ENCODE measurements at regions not wholly inside any gene's neighbourhood (a gene's known extent, or its start where the extent isn't known, plus 50 kb on each side); places are given as distances from the start of the nearest gene placed in this dataset.
"Not testable (repeated sequence)": the region's sequence is repeated elsewhere in the genome, so short reads cannot be mapped to it uniquely, and the experiment has no call there.

DNA sequence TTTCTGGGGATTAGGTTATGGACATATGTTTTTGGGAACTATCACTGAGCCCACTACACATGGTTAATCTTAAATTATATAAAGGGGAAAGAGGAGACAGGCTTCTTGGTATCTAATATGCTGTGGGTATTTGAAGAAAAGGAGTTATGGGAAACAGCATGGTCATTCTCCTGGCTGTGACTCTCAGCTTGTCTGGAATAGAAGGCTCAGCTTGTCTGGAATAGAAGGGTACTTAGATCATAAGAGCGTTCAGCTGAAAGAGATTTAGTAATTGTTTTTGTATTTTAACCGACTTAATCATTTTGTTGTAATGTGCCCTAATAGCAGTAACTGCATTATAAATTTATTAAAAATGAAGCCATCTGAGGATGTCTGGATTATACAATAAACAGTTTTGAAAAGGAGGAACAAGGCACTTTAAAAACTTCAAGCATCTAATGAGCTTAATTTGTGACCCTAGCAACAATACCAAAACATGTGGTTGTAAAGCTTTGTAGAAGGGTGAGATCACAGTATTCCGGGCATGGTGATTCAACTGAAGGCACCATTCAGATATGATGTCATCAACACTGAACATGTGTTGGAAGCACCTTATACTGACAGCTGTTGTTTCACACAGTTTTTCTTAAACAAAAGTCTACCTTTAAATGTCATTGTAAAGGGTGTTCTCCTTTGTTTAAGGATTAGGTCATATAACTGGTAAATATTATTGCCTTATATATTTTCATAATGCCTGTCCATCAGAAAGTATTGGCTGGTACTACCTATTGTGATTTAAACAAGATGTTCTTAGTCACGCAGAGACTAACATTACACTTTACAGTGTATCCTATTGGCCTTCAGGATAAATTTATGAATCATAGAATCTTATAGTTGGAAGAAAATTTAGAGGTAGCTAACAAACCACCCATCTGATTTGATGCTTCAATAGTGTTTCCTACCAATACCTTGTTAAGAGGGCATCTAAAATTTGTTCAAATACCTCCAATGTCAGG is 2174.1 kb upstream of the WWC1 start:
- POLR2A ChIA-PET: no interaction called here
- Mint-ChIP-seq H3K4me1 (ENCODE audit: low read depth) (no peaks in the 10 kb centered on the region), H3K9me3 (peaks cover 8% of the 10 kb centered on the region), H3K4me3 (no peak overlapping the region), H3K27ac (no peak overlapping the region), H3K36me3 (no peaks in the 10 kb centered on the region), H3K27me3 (no peaks in the 10 kb centered on the region)
- intact Hi-C loops (cut with micrococcal nuclease): no loop called here
- no peak for DNase-seq
- CTCF ChIA-PET: no interaction called here

DNA sequence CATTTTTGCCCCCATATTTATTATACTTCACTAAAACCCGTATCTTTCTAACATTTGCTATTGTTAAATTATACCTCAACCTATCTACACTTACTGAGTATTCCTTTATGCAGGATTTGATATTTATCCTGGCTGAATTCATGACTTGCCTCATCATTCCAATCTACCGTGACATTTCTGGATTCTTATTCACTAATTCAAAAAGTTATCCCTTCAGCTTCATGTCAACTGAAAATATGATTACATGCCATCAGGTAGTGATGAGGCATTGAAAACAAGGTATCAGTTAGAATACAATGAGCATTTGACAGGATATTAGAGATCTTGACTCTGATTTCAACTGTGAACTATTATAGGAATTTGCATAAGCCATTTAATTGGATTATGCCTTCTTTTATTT is 2171.9 kb upstream of the WWC1 start:
- Mint-ChIP-seq H3K36me3 (no peaks in the 10 kb centered on the region), H3K27me3 (no peaks in the 10 kb centered on the region), H3K9me3 (peaks cover 12% of the 10 kb centered on the region), H3K4me1 (ENCODE audit: low read depth) (no peaks in the 10 kb centered on the region), H3K27ac (no peak overlapping the region), H3K4me3 (no peak overlapping the region)
- ChIA-PET CTCF (no interaction called here), POLR2A (no interaction called here)
- DNase-seq: no peak
- intact Hi-C loops (cut with micrococcal nuclease): no loop called here

DNA sequence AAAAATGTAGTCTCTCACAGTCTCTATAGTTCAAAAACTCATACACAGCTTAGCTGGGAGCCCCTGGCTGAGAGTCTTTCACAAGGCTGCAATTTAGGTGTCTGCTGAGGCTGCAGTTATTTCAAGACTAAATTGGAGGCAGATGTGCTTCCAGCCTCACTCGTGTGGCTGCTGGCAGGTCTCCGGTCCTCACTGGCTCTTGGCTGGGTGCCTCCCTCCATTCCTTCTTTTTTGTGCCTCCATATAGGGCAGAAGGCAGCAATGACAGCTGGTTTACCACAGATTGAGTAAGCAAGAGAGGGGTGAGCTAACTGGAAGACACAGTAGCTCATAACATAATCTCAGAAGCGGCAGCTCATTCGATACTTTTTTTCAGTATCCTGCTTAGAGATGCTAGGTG is 2167.7 kb upstream of the WWC1 start:
- intact Hi-C loops (cut with micrococcal nuclease): no loop called here
- peaks cover 2% of the 10 kb centered on the region for H3K36me3 Mint-ChIP-seq
- ChIA-PET POLR2A (no interaction called here), CTCF (no interaction called here)
- DNase-seq: no peak
- H3K4me1 Mint-ChIP-seq (ENCODE audit: low read depth): no peaks in the 10 kb centered on the region
- no peaks in the 10 kb centered on the region for H3K27me3 Mint-ChIP-seq
- no peak overlapping the region for H3K4me3 Mint-ChIP-seq
- H3K9me3 Mint-ChIP-seq: peaks cover 14% of the 10 kb centered on the region
- H3K27ac Mint-ChIP-seq: no peak overlapping the region

DNA sequence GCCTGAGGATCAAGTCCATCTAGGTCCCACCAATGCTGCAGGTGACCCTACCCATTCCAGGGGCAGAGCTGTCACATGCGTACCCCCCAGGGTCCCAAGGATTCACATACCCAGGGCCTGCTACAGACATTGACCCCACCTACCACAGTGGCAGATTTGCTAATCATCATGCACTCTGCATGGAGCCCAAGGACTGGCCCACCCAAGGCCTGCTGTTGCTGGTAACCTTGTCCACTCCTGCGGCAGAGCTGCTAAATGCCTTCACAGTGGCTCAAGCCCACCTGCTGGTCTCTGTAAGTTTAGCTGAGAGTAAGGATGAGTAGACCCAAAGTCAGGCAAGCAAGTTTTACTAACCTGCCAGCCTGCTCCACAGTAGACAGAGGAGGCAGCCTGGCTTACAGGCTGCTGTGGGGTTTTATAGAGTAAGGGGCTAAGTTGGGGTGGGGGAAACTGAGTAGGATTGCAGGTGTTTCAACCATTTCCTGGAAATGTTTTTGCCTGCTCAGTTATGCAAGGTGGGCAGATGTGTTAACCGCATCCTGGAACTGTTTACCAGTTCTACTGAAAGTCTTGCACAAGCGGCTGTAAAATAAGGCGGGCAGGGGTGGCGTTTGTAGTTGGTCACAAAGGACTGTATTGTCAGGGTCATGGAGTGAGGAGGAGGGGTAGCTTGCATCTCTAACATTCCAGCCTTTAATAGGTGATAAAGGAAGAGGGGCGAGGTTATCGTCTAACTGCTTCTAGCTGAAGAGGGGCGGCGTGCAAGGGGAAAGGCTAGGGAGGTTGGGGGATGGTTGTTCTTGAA is 2163.5 kb upstream of the WWC1 start:
- H3K27me3 Mint-ChIP-seq: no peaks in the 10 kb centered on the region
- no peak overlapping the region for H3K4me3 Mint-ChIP-seq
- CTCF ChIA-PET: no interaction called here
- POLR2A ChIA-PET: no interaction called here
- H3K27ac Mint-ChIP-seq: no peak overlapping the region
- no peak for DNase-seq
- H3K36me3 Mint-ChIP-seq: peaks cover 2% of the 10 kb centered on the region
- intact Hi-C loops (cut with micrococcal nuclease): no loop called here
- no peaks in the 10 kb centered on the region for H3K4me1 Mint-ChIP-seq (ENCODE audit: low read depth)
- H3K9me3 Mint-ChIP-seq: peaks cover 11% of the 10 kb centered on the region

DNA sequence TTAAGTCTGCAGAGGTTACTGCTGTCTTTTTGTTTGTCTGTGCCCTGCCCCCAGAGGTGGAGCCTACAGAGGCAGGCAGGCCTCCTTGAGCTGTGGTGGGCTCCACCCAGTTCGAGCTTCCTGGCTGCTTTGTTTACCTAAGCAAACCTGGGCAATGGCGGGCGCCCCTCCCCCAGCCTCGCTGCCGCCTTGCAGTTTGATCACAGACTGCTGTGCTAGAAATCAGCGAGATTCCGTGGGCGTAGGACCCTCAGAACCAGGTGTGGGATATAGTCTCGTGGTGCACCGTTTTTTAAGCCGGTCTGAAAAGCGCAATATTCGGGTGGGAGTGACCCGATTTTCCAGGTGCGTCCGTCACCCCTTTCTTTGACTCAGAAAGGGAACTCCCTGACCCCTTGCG is 2146.3 kb upstream of the WWC1 start:
- H3K36me3 Mint-ChIP-seq; H3K4me1 Mint-ChIP-seq (ENCODE audit: low read depth); H3K27ac Mint-ChIP-seq; POLR2A ChIA-PET; CTCF ChIA-PET; H3K27me3 Mint-ChIP-seq; H3K4me3 Mint-ChIP-seq; intact Hi-C loops (cut with micrococcal nuclease); DNase-seq; H3K9me3 Mint-ChIP-seq: not testable (repeated sequence)

DNA sequence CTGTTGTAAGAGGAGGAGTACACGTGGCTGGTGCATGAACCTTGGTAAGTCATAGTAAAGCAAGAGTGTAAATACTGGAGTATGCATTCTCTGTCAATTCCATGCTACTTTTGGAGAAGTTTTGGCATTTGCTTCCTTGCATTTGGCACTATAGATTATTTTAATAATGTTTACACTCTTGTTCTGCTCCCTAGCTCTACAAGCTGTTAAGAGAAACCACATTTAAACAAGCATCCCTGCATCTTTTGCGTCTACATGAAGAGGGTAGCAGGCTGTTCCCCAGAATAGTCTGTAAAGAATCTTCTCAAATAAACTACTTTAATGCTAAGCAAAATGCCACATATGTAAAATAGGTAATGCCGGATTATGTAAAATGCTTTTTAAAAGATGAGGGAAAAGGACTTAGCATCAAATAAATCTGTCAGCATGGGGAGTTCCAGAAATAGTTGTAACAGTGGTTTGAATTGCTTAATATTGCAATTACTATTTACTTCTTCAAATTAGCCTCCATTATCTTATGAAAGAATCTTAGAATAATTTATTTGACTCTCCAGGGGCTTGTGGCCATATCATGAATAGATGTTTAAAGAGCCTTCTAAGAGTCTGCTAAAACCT is 2127.3 kb upstream of the WWC1 start:
- ChIA-PET CTCF (no interaction called here), POLR2A (no interaction called here)
- no peaks in the 10 kb centered on the region for H3K27me3 Mint-ChIP-seq
- intact Hi-C loops (cut with micrococcal nuclease): no loop called here
- DNase-seq: no peak
- H3K9me3 Mint-ChIP-seq: peaks cover 12% of the 10 kb centered on the region
- no peak overlapping the region for H3K27ac Mint-ChIP-seq
- H3K4me1 Mint-ChIP-seq (ENCODE audit: low read depth): no peaks in the 10 kb centered on the region
- H3K36me3 Mint-ChIP-seq: no peaks in the 10 kb centered on the region
- no peak overlapping the region for H3K4me3 Mint-ChIP-seq

DNA sequence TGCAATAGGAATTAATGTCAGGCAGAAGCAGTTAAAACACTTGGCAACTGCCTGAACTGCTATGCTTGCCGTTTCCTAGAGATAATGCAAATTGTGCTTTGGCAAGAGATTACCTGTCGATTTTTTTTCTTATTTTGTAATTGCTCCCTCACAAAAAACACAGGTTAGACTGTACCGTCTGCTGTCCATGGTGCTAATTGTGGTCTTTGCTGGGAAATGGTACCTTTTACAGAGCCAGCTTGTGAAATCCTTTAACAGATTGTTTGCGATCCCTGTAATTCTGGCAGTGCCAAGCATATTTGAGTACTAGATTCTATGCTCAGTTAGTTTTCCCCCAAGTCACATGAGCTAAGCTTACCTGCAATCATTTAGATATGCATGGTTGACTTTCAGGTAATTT is 2125.8 kb upstream of the WWC1 start:
- Mint-ChIP-seq H3K27me3 (no peaks in the 10 kb centered on the region), H3K4me1 (ENCODE audit: low read depth) (no peaks in the 10 kb centered on the region), H3K9me3 (peaks cover 7% of the 10 kb centered on the region), H3K27ac (no peak overlapping the region), H3K4me3 (no peak overlapping the region), H3K36me3 (no peaks in the 10 kb centered on the region)
- ChIA-PET CTCF (no interaction called here), POLR2A (no interaction called here)
- no peak for DNase-seq
- intact Hi-C loops (cut with micrococcal nuclease): no loop called here

DNA sequence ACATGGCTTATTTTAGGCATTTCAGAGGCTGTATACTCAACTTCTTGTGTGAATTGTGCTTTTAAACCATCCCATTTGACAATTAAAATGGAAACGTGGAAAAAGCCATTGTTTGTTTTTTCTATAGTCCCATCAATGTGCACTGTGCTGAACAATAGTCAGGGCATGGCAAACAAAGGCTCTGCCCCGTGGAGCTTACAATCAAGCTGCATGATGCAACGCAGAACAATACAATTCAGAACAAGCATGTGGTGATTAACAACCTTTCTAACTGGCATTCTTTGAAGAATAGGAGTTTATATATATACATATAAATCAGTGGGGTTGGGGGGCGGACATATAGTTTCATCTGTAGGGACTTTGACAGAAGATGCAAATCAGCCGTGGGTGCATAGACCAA is 2125.4 kb upstream of the WWC1 start:
- Mint-ChIP-seq H3K4me1 (ENCODE audit: low read depth) (no peaks in the 10 kb centered on the region), H3K9me3 (peaks cover 7% of the 10 kb centered on the region), H3K36me3 (no peaks in the 10 kb centered on the region), H3K27me3 (no peaks in the 10 kb centered on the region), H3K4me3 (no peak overlapping the region), H3K27ac (no peak overlapping the region)
- intact Hi-C loops (cut with micrococcal nuclease): no loop called here
- ChIA-PET CTCF (no interaction called here), POLR2A (no interaction called here)
- DNase-seq: no peak

DNA sequence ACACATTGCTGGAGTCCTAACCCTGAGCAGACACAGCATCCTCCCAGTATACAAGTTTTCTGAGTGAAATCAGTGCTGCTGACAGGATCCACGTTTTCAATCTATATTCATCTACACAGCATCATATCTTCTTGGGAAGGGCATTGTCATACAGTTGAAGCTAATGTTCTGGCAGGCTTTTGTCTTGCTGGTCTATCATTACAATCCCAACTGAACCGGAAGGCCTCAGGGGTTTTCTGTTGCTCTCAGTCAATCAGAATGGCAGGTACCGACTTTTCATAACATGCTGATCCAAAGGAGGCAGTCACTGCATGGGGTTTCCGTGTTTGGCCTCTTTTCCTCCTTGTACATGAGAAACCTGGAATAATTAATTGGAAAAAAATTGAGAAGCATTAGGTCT is 2118.8 kb upstream of the WWC1 start:
- Mint-ChIP-seq H3K4me1 (ENCODE audit: low read depth) (no peaks in the 10 kb centered on the region), H3K9me3 (peaks cover 12% of the 10 kb centered on the region), H3K4me3 (no peak overlapping the region), H3K36me3 (no peaks in the 10 kb centered on the region), H3K27ac (no peak overlapping the region), H3K27me3 (no peaks in the 10 kb centered on the region)
- DNase-seq: no peak
- ChIA-PET CTCF (no interaction called here), POLR2A (no interaction called here)
- intact Hi-C loops (cut with micrococcal nuclease): no loop called here

DNA sequence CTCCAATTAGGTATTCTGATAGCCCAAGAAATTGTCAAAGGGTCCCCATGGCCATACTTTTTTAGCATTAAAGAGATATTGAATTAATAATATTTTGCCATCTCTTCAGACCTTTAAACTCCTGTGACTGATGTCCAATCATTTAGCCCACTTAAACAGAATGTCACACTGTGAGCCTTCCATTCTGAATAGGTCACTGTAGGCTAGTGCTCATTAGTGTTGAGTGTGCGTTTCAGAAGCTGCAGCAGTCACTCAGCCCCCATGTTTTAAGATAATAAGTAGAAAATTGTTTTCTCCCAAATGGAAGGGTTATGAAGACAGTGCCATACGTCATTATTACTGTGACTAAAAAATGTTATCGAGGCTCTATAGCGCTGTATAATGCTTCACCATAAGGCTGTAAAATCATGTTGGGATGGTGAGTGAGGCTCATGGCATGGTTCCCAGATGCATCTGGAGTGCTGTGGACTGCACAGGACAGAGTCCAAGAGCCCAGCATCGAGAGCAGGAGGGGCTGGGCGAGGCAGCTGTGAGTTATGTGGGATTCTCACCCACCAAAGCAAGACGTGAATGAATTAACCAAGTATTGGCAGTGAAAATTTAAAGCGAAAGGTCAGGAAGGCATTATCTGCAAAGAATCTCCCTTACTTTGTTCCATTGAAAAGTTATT is 2112.9 kb upstream of the WWC1 start:
- ChIA-PET POLR2A (no interaction called here), CTCF (no interaction called here)
- intact Hi-C loops (cut with micrococcal nuclease): no loop called here
- no peaks in the 10 kb centered on the region for H3K36me3 Mint-ChIP-seq
- H3K4me1 Mint-ChIP-seq (ENCODE audit: low read depth): no peaks in the 10 kb centered on the region
- H3K9me3 Mint-ChIP-seq: peaks cover 15% of the 10 kb centered on the region
- DNase-seq: no peak
- no peak overlapping the region for H3K4me3 Mint-ChIP-seq
- no peak overlapping the region for H3K27ac Mint-ChIP-seq
- H3K27me3 Mint-ChIP-seq: no peaks in the 10 kb centered on the region

DNA sequence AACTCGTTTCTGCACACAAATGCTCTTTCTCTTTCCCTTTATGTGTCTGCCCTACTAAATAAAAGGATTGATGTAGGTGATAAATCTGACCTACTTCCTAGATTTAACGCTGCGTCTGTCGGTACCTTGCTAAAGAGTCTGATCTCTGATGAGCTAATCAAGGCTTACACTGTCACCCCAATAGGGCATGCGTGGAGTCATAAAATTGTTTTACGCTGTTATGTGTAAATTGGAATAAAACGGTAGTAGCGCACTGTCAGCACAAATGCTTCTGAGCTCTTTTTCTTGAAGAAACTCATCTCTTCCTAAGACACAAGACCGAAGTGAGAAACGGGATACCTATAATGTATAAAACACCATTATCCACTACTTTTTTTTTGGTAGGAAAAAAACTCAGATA is 2106.3 kb upstream of the WWC1 start:
- H3K4me3 Mint-ChIP-seq: no peak overlapping the region

More for the DNA sequence above, 2106.3 kb upstream of the WWC1 start:
- intact Hi-C loops (cut with micrococcal nuclease): no loop called here
- CTCF ChIA-PET: no interaction called here
- POLR2A ChIA-PET: no interaction called here
- Mint-ChIP-seq H3K9me3 (peaks cover 17% of the 10 kb centered on the region), H3K27ac (no peak overlapping the region), H3K36me3 (no peaks in the 10 kb centered on the region), H3K4me1 (ENCODE audit: low read depth) (no peaks in the 10 kb centered on the region), H3K27me3 (no peaks in the 10 kb centered on the region)
- DNase-seq: no peak
